ENCODE measurements at regions not wholly inside any gene's neighbourhood (a gene's known extent, or its start where the extent isn't known, plus 50 kb on each side); places are given as distances from the start of the nearest gene placed in this dataset.

DNA sequence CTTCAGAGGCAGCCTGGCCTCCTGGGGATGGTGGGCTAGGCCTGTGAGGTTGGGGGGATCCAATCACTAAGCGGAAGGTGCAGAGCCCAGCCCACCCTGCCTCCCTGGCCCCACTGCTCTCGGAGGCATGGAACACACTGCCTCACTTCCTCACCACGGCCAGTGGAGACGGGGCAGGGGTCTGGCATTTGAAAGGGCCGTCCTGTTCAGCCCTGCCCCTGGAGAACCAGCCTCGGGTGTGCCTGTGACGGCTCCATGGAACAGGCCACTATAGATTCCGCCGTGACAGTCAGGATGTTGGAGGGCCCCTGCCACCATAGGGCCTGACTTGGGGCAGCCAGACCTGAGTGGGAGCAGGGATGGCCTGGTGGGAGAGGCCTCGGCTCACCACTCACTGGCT, 110.2 kb downstream of the DACT2 start:
- TF ChIP-seq, protein P1, sequence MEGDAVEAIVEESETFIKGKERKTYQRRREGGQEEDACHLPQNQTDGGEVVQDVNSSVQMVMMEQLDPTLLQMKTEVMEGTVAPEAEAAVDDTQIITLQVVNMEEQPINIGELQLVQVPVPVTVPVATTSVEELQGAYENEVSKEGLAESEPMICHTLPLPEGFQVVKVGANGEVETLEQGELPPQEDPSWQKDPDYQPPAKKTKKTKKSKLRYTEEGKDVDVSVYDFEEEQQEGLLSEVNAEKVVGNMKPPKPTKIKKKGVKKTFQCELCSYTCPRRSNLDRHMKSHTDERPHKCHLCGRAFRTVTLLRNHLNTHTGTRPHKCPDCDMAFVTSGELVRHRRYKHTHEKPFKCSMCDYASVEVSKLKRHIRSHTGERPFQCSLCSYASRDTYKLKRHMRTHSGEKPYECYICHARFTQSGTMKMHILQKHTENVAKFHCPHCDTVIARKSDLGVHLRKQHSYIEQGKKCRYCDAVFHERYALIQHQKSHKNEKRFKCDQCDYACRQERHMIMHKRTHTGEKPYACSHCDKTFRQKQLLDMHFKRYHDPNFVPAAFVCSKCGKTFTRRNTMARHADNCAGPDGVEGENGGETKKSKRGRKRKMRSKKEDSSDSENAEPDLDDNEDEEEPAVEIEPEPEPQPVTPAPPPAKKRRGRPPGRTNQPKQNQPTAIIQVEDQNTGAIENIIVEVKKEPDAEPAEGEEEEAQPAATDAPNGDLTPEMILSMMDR (IDR thresholded peaks at IDR 0.05), result no peak
- TF ChIP-seq POLR2A (IDR thresholded peaks at IDR 0.05), result no peak

All from lower leg skin (tissue), 3 donors.